ENCODE measurements at regions not wholly inside any gene's neighbourhood (a gene's known extent, or its start where the extent isn't known, plus 50 kb on each side); places are given as distances from the start of the nearest gene placed in this dataset.
"Not testable (repeated sequence)": the region's sequence is repeated elsewhere in the genome, so short reads cannot be mapped to it uniquely, and the experiment has no call there.

DNA sequence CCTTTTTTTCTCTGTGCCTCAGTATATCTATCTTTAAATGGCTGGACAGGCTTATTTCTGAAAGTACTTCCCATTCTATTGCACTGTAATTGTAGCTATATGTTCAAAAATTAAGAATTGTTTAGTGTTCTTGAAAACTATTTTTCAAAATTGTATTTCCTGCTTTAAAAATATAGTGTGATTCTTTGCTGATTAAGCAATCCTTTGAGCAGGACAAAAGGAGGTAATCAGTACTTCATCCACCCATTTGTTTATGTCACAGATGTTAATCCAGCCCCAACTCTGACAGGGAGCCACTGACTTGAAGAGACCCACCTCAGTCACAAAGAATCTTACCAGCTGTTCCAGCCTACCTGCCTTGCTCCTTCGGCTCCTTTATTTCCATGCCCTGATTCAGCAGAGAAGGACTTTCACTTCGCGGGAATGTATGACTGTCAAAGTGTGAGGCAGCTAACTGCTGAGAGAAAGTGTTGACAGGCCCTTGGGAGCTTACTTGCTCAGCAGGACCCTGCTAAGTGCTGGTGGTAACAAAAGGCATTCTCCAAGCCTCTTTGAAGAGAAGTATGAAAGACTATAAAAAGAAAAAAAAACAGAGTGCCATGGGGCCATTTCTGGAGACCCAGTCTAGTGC is 393.3 kb upstream of the CYRIA start:
- no peak for DNase-seq

DNA sequence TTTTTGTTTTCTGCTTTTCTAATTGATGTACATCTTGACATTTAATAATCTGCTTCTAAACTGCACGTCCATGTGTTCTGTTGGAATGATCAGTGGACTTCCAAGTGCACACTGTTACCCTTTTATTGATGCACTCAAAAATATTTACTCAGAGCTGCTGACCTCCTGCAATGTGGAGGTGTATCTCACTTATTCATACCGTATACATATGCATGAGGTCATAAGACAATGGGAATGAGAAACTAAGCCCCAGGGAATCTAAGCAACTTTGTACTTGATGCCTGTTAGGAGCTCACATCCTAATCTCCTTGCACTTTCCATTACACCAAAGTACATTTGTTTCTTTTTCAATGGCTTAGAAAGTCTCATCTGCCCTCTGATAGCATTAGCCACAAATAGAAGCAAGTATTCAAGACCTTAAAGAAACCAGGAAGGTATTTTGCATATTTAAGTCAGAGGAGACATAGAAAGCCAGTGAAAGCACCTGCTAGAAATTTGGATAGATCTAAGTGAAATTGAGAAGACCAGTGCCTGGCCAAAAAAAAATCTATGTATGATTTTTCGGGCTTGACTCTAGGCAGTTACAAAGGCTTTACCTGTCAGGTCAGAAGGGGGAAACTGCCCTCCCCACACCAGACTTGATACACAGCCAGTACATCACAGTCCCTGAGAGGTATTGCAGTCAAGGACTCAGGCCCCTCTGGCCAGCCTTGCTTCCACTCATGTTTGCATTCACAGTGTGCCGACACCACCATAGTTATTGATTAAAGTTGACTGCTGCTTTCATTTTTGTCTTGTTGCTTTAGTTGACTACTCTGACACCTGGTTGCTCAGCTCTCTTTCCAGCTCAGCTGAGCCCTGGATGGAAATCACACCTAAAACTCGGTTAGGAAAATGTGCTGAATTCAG is 391.7 kb upstream of the CYRIA start:
- DNase-seq, result no peak

DNA sequence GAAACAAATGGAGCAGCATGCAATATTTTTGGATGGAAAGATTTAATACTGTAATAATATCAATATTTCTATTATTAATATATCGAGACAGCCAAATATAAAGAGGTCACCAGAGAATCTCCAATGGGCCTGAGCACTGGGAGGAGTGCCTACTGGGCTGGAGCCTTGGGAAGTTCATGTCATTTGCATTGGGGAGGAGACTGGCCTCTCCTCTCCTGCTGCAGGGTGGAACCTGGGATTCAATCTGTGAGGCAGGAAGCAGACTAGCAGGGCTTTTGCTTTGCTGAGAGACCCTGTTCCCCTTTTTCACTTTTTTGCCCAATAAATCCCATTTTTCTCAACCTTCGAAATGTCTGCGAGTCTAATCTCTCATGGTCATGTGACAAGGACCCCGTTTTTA is 390.6 kb upstream of the CYRIA start:
- DNase-seq, result no peak

DNA sequence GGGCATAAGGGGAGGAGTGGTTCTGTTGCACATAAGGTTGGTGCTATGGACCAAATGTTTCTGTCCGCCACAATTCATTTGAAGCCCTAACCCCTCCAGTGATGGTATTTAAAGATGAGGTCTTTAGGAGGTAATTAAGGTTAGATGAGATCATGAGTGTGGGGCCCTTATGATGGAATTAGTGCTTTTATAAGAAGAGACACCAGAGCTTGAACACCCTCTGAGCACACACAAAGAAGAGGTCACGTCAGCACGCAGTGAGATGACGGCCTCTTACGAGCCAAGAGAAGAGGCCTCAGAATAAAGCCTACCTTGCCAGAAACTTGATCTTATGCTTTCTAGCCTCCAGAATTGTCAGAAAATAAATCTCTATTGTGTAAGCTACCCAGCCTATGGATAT is 386.4 kb upstream of the CYRIA start:
- DNase-seq, result no peak

DNA sequence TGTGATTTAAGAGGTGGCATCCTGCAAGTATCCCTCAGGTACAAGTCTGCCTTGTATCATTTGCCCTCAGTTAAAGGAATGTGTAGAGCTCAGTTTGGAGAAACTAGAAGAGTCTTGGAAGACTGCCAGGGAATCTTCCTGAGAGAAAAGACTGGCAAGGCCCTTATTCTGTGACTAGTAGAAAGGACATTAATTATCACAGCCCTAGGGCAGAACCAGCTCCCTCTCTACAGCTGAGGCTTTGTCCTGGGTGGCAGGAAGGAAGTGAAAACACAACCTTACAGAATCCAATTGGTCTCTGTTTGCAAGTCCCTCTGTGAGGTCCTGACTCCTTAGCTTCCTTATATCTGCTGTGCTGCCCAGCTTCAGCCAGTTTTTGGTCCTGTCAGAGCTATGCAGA is 385.9 kb upstream of the CYRIA start:
- no peak for DNase-seq

DNA sequence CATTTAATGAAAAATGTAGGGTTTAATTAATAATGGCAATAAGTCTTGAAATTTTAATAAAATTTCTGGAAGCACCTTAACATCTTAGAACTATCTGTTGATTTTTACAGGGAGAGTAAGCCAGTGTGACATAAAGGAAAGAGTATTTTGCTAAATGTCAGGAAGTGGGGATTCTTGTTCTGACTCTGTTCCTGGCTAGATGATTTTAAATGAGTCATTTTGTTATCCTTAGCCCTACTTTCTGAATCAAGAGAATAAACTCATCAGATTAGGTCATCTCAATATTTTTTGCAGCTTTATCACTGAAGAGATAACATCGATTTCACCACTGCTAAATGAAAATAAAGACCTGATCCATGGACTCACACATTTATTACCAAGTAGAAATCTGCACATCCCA is 377.5 kb upstream of the CYRIA start:
- no peak for DNase-seq

DNA sequence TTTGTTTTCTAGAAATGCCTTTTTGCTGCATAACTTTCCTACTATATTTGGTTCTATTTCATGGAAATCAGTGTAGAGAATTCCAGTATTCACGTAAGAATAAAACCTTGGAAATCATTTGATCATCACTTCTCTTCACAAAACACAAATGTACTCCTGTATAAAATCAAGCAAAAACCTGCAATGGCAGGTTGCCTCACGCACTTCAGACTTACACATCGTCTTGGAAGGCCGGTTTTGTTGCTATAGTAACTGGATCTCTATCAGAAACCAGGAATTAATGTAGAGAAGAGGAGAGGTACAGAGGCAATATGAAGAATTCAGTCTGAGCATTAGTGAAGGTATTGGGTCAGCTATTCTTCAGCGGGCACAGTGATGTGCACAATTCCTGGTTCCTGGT is 370.7 kb upstream of the CYRIA start:
- DNase-seq, result no peak

DNA sequence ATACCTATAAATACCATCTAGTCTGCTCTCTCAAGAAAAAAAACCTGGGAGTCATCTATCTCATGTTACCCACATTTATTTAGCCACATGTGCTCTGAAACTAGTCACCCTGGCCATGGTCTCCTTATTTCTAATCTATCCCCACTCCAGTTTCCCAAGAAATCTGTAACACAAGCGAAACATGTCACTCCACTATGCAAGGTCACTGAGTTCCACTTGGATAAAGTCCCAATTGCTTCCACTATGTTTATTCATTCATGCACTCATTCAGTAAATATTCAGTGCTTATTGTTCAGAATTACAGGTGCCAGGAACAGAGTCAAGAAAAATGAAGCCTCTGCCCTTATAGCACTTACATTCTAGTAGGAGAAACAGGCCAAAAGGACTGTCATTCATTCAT is 369.4 kb upstream of the CYRIA start:
- DNase-seq, result no peak

DNA sequence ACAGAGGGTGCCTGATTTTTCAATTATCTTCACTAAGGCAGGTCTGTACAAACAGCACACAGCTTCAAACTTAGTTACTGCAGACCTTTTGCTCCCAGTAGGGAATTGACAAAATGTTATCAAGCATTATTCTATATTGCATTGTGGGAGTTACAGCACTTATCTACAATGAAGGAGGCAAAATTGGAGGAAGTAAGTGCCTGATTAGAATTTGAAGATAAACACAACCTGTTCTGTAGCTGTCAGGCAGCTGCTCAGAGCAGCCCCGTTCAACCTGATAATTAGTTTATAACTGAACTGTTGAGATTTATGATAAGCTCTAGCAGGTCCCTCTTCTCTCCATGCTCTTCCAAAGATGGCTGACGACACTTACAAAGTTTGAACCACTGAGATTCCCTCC is 364.4 kb upstream of the CYRIA start:
- DNase-seq, result no peak

DNA sequence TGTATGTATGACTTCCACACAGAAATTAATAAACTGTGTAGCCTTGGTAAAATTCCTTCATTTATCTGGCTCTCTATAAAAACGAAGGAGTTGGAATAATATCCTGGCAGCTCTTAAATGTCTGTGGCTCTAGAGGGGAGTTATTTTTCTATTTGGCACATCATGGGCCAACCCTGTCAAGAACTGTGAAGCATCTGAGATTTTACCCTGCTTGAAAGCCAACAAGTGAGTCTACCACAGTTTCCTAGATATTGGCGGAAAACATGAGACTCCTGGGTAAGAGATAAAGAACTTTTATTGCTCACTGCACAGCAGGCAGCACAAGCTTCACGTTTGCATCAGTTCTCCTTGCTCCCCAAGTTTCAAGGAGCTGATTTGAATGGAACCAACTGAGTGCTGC is 346.7 kb upstream of the CYRIA start:
- no peak for DNase-seq

DNA sequence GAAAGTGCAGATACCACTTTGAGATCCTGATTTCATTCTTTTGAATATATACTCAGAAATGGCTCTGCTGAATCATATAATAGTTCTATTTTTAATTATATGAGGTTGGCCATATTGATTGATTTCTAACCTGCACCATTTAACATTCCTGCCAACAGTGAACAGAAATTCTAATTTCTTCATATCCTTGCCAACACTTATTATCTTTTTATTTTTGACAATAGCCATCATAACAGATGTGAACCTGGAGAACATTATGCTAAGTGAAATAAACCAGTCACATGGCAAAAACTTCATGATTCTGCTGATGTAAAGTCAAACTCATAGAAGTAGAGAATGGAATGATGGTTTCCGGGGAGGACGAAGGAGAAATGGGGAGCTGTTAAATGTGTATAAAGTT is 344.5 kb upstream of the CYRIA start:
- no peak for DNase-seq

DNA sequence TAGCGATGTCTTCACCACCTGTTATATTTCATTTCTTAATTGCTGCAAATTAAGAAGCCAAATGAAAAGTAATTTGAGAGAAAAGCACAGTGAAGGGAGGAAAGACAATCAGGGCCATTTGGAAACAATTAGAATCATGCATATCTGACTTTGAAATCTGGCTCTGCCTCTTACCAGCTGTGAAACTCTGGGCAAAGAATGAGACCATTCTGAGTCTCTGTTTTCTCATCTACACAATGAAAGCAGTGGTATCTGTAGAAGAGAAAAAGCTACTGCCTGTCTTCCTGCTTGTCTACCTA is 334.5 kb upstream of the CYRIA start:
- DNase-seq, result no peak

DNA sequence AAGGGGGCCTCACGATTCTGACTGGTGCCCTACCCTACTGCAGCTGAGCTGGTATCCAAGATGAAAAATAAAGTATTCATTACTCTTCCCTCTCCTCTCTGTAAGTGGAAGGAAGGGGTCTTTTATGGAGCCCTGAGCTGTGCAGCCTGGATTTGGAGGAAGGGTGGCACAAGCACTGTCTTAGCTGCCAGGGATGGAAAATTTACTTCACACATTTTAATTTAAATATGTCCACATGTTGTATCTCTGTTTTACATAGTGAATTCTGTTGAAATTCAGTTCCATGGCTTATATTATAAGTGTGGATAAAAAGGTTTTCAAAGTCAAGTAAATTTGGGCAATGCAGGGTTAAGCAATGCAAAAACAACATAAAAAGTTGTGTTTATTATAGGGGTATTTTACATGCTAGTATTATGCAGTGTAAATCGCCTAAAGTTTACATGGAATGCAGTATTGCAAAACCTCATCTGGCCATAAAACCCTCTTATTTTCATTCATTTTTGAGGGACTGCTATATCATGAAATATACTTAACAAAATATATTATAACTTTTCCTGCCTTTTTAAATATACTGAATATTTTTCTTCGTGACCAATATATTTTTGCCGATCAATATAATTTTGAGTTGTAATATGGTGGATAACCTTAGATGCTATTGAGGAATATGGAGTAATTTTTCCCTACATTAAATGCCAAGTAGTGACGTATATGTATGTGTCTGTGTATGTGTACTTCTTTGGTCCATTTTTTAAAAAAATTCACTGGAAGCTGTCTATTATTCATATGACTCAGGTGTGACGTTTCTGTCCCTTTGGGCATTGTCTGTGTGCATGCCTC is 333.9 kb upstream of the CYRIA start:
- no peak for DNase-seq

DNA sequence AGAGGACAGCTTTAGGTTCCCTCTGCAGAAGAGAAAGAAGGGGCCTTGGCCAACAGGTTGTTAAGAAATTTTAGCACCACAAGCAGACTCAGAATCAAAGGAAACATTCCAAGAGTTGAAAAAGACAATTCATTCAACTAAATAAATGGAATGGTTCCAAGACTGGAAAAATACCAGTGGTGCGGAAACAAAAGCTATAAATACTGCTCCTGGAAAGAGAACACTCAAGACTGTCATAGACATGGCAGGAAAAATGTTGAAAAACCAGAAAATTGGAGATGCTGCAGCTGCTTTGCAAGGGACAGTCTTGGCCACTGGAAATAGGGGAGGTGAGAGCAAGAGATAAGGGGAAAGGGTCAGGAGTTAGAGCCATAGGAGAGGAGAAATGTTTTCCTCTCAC is 312.7 kb upstream of the CYRIA start:
- no peak for DNase-seq

DNA sequence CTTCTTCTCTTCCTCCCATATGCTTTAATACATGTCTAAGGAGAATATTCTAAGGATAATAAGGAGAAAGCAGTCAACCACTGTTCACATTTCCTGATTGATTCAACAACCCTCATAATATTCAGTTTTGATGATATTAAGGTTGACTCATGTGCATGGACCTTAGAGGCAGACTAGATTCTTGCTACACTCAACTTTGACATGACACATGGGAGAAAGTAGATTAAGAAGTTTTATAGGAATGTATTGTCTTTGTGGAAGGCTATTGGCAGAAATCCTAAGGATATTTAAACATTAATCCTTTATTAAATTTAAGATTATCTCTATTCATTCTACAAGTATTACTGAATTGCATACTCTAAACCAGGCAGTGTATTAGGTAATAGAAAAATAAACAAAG is 309.1 kb upstream of the CYRIA start:
- DNase-seq, result no peak

DNA sequence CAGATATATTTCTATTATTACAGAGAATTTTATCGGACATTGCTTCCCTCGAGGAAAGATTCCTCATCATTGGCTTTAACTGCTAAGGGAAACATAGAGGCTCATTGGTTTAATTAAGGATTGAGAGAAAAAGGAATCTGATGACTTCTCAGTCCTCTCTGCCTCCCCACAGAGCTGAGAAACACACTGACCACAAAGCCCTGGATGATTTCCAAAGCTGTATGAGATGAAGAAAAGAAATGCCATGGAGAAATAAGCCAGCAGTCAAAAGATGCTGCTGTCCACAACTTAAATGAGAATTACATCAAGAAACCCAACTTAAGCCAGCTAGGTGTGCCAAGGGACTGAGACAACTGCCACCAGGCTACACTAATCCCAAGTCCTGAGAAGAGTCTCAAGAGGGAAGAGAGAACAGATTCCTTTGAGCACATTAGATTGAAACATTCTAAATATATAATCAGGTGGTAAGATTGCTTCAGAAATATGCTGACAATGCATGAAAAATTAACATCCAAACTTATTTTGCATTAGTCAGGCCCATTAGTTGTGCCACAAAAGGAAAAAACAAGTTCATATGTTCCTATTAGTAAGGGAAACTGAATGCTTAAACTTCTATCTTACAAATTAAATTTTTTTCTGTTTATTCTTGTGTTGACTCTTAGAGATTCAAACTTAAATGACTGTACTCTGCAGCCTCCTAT is 308.1 kb upstream of the CYRIA start:
- DNase-seq, result no peak

DNA sequence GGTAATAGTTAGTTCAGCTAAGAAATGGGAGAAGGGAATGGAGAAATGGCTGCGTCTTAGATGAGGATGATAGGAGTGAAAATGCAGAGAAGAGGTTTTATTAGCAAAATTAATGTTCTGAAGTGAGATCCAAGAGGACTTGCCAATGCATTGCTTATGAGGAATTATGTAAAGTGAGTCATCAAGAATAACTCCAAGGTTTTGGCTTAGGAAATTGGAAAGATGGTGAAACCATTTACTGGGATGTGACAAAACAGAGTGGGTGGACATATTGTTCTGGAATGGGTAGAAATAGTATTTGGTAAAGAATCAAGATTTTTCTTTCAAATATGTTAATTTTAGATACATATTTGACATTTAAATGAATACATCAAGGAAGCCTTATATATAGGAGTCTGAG is 306.6 kb upstream of the CYRIA start:
- DNase-seq, result no peak

DNA sequence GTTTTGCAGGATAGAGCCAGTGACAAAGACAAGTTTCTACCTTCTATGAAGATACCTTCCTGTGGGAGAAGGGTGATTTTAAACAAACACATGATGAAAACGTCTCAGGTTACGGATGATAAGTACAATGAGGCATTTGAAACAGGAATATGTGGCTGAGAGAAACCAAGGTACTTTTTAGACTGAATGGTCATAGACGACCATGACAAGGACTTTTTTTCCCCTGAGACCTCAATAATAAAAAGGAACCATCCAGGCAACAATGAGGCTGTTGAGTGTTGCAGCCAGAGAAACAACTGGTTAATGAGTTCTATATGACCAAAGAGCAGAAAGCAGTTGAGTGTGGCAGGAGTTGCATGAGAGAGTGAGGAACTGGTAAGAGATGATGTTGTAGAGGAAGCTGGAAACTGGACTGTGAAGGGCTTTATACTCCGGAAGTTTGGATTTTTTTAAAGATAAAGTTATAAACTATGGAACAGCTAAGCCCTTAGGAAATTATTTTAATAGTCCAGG is 306.1 kb upstream of the CYRIA start:
- no peak for DNase-seq

DNA sequence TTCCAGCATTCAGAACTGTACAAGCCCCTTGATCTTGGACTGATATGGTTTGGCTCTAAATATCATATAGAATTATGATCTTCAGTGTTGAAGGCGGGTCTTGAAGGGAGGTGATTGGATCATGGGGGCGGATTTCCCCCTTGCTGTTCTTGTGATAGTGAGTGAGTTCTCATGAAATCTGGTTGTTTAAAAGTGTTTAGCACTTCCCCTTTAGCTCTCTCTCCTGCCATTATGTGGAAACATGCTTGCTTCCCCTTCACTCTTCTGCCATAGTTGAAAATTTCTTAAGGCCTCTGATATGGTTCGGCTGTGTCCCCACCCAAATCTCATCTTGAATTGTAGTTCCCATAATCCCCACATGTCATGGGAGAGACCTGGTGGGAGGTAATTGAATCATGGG is 305.3 kb upstream of the CYRIA start:
- DNase-seq, result not testable (repeated sequence)

DNA sequence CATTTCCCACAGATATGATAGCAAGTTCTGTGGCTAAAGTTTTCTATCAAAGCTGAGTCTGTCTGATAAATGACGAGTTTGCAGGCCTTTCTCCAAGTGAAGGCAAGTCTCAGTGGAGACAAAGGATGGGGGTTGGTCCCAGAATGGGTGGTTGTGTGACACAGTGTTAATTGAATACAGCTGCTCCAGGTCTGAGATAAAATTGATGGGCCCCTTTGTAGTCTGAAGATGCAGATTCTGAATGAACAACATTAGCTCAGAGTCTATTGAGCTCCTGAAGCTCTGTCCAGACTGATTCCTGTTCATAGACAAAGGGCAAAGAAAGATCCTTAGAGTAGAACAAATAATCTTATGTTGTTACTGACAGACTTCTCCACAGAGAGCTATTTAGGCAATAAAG is 296.9 kb upstream of the CYRIA start:
- no peak for DNase-seq

DNA sequence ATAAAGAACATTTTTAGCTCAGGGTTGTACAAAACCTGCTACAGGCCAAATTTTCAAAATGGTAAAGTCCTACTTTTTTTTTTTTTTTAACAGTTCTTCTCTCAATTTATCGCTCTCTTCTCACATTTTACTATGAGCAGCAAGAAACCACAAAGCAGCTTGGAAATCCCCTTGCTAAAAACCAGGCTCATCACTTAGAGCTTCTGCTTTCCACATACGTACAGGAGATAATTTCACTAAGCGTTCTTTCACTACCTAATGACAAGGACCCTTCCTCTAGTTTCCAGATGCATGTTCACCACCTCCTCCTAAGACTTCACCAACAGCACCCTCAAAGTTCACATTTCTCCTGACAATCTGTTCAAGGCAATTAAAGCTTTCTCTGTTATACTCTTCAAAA is 294.9 kb upstream of the CYRIA start:
- DNase-seq, result no peak

DNA sequence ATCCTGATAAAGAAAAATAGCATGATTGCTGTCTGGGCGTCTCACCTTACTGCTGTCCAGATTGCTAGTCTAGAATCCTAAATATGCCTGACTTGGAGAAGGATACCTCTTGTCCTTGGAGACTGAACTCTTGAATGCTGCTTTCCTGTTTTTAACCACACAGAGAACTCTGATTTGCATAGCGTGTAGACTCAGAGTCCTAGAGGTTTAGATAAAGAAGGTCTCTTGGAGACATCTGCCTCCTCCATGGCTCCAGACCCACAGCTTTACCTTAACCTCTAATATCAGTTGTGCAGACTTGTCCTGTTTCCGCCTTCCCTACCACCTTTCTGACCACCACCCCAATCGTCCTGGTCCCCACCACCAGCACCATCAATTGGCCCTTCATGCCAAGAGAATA is 292.6 kb upstream of the CYRIA start:
- DNase-seq, result no peak

DNA sequence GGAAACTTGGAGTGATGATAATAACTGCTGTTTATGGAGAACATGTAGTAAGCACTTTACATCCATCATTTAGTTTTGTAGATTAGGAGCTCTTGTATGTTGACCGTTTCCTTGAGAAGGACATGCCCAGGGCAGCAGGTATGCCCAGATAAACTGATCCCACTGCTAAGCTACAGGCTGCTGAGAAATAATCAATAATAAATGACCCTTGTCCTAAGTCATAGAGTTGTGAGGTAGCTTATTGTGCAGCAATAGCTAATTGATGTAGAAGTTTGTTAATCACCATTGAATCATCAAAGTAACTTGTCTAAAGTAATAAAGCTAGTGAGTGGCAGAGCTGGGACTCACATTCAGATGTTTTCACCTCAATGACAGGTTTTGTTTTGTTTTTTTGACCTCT is 287.2 kb upstream of the CYRIA start:
- no peak for DNase-seq
